ENCODE measurements at regions not wholly inside any gene's neighbourhood (a gene's known extent, or its start where the extent isn't known, plus 50 kb on each side); places are given as distances from the start of the nearest gene placed in this dataset.

GRCh38 chr3:158970006-158970405, 168.2 kb downstream of the MFSD1 start:
- TF ChIP-seq EP300 (IDR thresholded peaks at IDR 0.05; ENCODE audit: low read depth): no peak
- TF ChIP-seq, protein P1, sequence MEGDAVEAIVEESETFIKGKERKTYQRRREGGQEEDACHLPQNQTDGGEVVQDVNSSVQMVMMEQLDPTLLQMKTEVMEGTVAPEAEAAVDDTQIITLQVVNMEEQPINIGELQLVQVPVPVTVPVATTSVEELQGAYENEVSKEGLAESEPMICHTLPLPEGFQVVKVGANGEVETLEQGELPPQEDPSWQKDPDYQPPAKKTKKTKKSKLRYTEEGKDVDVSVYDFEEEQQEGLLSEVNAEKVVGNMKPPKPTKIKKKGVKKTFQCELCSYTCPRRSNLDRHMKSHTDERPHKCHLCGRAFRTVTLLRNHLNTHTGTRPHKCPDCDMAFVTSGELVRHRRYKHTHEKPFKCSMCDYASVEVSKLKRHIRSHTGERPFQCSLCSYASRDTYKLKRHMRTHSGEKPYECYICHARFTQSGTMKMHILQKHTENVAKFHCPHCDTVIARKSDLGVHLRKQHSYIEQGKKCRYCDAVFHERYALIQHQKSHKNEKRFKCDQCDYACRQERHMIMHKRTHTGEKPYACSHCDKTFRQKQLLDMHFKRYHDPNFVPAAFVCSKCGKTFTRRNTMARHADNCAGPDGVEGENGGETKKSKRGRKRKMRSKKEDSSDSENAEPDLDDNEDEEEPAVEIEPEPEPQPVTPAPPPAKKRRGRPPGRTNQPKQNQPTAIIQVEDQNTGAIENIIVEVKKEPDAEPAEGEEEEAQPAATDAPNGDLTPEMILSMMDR (IDR thresholded peaks at IDR 0.05): no peak
- TF ChIP-seq POLR2A (IDR thresholded peaks at IDR 0.05): no peak
